SK-N-SH treated with all-trans-retinoic acid at 6 μM for 48 hours (cell line): ENCODE measurements at regions not wholly inside any gene's neighbourhood (a gene's known extent, or its start where the extent isn't known, plus 50 kb on each side); places are given as distances from the start of the nearest gene placed in this dataset.

Experiments
- ARNTL ChIP-seq: fragments of 450-650 bp; formaldehyde crosslinking; IDR thresholded peaks from 2 replicates; pipeline ENCODE4 v1.5.0; 2020; ENCODE audit warnings: low read depth, mild to moderate bottlenecking, moderate library complexity, borderline replicate concordance
- BACH2 ChIP-seq: fragments of 250-450 bp; sonication (Bioruptor Pico); IDR thresholded peaks from 2 replicates; pipeline ENCODE4 v1.9.0; 2021; ENCODE audit warnings: mild to moderate bottlenecking, borderline replicate concordance
- CSDC2 ChIP-seq: fragments of 250-450 bp; sonication (Bioruptor Pico); IDR thresholded peaks from 2 replicates; pipeline ENCODE4 v1.5.0; 2020; ENCODE audit warnings: mild to moderate bottlenecking, moderate library complexity
- POU6F1 ChIP-seq: fragments of 250-450 bp; sonication (Bioruptor Pico); IDR thresholded peaks from 2 replicates; pipeline ENCODE4 v1.8.0; 2021; ENCODE audit warnings: low read depth, mild to moderate bottlenecking, moderate library complexity, borderline replicate concordance
- ZFP30 ChIP-seq: fragments of 450-650 bp; formaldehyde crosslinking; IDR thresholded peaks from 2 replicates; pipeline ENCODE4 v1.5.0; 2022; ENCODE audit warnings: mild to moderate bottlenecking, moderate library complexity
- ZNF565 ChIP-seq: fragments of 450-650 bp; formaldehyde crosslinking; conservative IDR thresholded peaks from 2 replicates; pipeline ENCODE4 v1.5.0; 2020; ENCODE audit warnings: low read depth, mild to moderate bottlenecking, moderate library complexity
- ZNF70 ChIP-seq: fragments of 450-650 bp; formaldehyde crosslinking; IDR thresholded peaks from 2 replicates; pipeline ENCODE4 v1.5.0; 2020; ENCODE audit warnings: mild to moderate bottlenecking, moderate library complexity
- TF ChIP-seq, protein P1 (sequence below): fragments of 250-450 bp; sonication (Bioruptor Pico); IDR thresholded peaks from 2 replicates; pipeline ENCODE4 v1.5.0; 2020; ENCODE audit warnings: mild to moderate bottlenecking, moderate library complexity
- TF ChIP-seq, protein P2 (sequence below): fragments of 250-450 bp; sonication (Bioruptor Pico); IDR thresholded peaks from 2 replicates; pipeline ENCODE4 v1.5.1; 2020; ENCODE audit warnings: low read depth, mild to moderate bottlenecking, moderate library complexity
- TF ChIP-seq, protein P3 (sequence below): fragments of 250-450 bp; sonication (Bioruptor Pico); IDR thresholded peaks from 2 replicates; pipeline ENCODE4 v1.5.1; 2021; ENCODE audit warnings: mild to moderate bottlenecking, moderate library complexity

GRCh38 chr12:125650587-125650986, 585.4 kb downstream of the AACS start:
- TF ChIP-seq, protein P1, sequence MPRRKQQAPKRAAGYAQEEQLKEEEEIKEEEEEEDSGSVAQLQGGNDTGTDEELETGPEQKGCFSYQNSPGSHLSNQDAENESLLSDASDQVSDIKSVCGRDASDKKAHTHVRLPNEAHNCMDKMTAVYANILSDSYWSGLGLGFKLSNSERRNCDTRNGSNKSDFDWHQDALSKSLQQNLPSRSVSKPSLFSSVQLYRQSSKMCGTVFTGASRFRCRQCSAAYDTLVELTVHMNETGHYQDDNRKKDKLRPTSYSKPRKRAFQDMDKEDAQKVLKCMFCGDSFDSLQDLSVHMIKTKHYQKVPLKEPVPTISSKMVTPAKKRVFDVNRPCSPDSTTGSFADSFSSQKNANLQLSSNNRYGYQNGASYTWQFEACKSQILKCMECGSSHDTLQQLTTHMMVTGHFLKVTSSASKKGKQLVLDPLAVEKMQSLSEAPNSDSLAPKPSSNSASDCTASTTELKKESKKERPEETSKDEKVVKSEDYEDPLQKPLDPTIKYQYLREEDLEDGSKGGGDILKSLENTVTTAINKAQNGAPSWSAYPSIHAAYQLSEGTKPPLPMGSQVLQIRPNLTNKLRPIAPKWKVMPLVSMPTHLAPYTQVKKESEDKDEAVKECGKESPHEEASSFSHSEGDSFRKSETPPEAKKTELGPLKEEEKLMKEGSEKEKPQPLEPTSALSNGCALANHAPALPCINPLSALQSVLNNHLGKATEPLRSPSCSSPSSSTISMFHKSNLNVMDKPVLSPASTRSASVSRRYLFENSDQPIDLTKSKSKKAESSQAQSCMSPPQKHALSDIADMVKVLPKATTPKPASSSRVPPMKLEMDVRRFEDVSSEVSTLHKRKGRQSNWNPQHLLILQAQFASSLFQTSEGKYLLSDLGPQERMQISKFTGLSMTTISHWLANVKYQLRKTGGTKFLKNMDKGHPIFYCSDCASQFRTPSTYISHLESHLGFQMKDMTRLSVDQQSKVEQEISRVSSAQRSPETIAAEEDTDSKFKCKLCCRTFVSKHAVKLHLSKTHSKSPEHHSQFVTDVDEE, result no peak
- TF ChIP-seq ZFP30 (CRISPR knock-in tag) (no peak), ZNF70 (CRISPR knock-in tag) (no peak), POU6F1 (CRISPR knock-in tag) (no peak), CSDC2 (CRISPR knock-in tag) (no peak), ZNF565 (CRISPR knock-in tag) (no peak), ARNTL (CRISPR knock-in tag) (no peak), BACH2 (no peak)
- TF ChIP-seq, protein P2, sequence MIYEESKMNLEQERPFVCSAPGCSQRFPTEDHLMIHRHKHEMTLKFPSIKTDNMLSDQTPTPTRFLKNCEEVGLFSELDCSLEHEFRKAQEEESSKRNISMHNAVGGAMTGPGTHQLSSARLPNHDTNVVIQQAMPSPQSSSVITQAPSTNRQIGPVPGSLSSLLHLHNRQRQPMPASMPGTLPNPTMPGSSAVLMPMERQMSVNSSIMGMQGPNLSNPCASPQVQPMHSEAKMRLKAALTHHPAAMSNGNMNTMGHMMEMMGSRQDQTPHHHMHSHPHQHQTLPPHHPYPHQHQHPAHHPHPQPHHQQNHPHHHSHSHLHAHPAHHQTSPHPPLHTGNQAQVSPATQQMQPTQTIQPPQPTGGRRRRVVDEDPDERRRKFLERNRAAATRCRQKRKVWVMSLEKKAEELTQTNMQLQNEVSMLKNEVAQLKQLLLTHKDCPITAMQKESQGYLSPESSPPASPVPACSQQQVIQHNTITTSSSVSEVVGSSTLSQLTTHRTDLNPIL (CRISPR knock-in tag), result no peak
- TF ChIP-seq, protein P3, sequence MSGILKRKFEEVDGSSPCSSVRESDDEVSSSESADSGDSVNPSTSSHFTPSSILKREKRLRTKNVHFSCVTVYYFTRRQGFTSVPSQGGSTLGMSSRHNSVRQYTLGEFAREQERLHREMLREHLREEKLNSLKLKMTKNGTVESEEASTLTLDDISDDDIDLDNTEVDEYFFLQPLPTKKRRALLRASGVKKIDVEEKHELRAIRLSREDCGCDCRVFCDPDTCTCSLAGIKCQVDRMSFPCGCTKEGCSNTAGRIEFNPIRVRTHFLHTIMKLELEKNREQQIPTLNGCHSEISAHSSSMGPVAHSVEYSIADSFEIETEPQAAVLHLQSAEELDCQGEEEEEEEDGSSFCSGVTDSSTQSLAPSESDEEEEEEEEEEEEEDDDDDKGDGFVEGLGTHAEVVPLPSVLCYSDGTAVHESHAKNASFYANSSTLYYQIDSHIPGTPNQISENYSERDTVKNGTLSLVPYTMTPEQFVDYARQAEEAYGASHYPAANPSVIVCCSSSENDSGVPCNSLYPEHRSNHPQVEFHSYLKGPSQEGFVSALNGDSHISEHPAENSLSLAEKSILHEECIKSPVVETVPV (CRISPR knock-in tag), result no peak
